ENCODE measurements at regions not wholly inside any gene's neighbourhood (a gene's known extent, or its start where the extent isn't known, plus 50 kb on each side); places are given as distances from the start of the nearest gene placed in this dataset.

DNA sequence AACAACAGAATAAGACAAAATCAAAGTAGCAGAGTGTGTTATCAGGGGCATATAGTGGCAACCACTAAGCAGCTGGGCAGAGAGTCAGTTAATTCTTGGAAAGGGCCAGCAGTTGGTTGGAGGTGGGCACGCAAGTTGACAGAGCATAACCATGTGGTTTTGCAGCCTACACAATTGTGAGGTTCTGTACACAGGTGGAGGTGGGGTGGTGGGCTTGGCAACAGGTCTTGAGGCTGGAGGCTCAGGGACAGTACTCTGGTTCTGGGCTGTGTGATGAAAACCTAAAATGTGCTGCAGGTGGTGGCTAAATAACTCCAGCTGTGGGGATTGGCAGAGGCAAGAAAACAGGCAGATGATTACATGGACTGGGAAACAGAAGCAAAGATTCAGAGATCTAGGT lies 1112.7 kb downstream of the PDHA2 start:
- no peak for TF ChIP-seq POLR2AphosphoS5 (IDR thresholded peaks at IDR 0.05; ENCODE audit: low read depth)
- TF ChIP-seq, protein P1, sequence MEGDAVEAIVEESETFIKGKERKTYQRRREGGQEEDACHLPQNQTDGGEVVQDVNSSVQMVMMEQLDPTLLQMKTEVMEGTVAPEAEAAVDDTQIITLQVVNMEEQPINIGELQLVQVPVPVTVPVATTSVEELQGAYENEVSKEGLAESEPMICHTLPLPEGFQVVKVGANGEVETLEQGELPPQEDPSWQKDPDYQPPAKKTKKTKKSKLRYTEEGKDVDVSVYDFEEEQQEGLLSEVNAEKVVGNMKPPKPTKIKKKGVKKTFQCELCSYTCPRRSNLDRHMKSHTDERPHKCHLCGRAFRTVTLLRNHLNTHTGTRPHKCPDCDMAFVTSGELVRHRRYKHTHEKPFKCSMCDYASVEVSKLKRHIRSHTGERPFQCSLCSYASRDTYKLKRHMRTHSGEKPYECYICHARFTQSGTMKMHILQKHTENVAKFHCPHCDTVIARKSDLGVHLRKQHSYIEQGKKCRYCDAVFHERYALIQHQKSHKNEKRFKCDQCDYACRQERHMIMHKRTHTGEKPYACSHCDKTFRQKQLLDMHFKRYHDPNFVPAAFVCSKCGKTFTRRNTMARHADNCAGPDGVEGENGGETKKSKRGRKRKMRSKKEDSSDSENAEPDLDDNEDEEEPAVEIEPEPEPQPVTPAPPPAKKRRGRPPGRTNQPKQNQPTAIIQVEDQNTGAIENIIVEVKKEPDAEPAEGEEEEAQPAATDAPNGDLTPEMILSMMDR (conservative IDR thresholded peaks at IDR 0.05; ENCODE audit: low read depth in 2 of 2): no peak
- TF ChIP-seq CREB1 (CRISPR knock-in tag; IDR thresholded peaks at IDR 0.05; ENCODE audit: low read depth): no peak
- TF ChIP-seq ZNF331 (CRISPR knock-in tag; IDR thresholded peaks at IDR 0.05; ENCODE audit: low read depth): no peak
- TF ChIP-seq, protein P2, sequence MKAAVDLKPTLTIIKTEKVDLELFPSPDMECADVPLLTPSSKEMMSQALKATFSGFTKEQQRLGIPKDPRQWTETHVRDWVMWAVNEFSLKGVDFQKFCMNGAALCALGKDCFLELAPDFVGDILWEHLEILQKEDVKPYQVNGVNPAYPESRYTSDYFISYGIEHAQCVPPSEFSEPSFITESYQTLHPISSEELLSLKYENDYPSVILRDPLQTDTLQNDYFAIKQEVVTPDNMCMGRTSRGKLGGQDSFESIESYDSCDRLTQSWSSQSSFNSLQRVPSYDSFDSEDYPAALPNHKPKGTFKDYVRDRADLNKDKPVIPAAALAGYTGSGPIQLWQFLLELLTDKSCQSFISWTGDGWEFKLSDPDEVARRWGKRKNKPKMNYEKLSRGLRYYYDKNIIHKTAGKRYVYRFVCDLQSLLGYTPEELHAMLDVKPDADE (IDR thresholded peaks at IDR 0.05): no peak
- TF ChIP-seq EZH2 (IDR thresholded peaks at IDR 0.05; ENCODE audit: low read depth, unreplicated experiment): no peak
- TF ChIP-seq EZH2phosphoT487 (IDR thresholded peaks at IDR 0.05; ENCODE audit: unreplicated experiment): no peak
- TF ChIP-seq, protein P3, sequence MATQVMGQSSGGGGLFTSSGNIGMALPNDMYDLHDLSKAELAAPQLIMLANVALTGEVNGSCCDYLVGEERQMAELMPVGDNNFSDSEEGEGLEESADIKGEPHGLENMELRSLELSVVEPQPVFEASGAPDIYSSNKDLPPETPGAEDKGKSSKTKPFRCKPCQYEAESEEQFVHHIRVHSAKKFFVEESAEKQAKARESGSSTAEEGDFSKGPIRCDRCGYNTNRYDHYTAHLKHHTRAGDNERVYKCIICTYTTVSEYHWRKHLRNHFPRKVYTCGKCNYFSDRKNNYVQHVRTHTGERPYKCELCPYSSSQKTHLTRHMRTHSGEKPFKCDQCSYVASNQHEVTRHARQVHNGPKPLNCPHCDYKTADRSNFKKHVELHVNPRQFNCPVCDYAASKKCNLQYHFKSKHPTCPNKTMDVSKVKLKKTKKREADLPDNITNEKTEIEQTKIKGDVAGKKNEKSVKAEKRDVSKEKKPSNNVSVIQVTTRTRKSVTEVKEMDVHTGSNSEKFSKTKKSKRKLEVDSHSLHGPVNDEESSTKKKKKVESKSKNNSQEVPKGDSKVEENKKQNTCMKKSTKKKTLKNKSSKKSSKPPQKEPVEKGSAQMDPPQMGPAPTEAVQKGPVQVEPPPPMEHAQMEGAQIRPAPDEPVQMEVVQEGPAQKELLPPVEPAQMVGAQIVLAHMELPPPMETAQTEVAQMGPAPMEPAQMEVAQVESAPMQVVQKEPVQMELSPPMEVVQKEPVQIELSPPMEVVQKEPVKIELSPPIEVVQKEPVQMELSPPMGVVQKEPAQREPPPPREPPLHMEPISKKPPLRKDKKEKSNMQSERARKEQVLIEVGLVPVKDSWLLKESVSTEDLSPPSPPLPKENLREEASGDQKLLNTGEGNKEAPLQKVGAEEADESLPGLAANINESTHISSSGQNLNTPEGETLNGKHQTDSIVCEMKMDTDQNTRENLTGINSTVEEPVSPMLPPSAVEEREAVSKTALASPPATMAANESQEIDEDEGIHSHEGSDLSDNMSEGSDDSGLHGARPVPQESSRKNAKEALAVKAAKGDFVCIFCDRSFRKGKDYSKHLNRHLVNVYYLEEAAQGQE (IDR thresholded peaks at IDR 0.05; ENCODE audit: unreplicated experiment): no peak
- no peak for TF ChIP-seq STAT1 (IDR thresholded peaks at IDR 0.05; ENCODE audit: unreplicated experiment)
- TF ChIP-seq, protein P4, sequence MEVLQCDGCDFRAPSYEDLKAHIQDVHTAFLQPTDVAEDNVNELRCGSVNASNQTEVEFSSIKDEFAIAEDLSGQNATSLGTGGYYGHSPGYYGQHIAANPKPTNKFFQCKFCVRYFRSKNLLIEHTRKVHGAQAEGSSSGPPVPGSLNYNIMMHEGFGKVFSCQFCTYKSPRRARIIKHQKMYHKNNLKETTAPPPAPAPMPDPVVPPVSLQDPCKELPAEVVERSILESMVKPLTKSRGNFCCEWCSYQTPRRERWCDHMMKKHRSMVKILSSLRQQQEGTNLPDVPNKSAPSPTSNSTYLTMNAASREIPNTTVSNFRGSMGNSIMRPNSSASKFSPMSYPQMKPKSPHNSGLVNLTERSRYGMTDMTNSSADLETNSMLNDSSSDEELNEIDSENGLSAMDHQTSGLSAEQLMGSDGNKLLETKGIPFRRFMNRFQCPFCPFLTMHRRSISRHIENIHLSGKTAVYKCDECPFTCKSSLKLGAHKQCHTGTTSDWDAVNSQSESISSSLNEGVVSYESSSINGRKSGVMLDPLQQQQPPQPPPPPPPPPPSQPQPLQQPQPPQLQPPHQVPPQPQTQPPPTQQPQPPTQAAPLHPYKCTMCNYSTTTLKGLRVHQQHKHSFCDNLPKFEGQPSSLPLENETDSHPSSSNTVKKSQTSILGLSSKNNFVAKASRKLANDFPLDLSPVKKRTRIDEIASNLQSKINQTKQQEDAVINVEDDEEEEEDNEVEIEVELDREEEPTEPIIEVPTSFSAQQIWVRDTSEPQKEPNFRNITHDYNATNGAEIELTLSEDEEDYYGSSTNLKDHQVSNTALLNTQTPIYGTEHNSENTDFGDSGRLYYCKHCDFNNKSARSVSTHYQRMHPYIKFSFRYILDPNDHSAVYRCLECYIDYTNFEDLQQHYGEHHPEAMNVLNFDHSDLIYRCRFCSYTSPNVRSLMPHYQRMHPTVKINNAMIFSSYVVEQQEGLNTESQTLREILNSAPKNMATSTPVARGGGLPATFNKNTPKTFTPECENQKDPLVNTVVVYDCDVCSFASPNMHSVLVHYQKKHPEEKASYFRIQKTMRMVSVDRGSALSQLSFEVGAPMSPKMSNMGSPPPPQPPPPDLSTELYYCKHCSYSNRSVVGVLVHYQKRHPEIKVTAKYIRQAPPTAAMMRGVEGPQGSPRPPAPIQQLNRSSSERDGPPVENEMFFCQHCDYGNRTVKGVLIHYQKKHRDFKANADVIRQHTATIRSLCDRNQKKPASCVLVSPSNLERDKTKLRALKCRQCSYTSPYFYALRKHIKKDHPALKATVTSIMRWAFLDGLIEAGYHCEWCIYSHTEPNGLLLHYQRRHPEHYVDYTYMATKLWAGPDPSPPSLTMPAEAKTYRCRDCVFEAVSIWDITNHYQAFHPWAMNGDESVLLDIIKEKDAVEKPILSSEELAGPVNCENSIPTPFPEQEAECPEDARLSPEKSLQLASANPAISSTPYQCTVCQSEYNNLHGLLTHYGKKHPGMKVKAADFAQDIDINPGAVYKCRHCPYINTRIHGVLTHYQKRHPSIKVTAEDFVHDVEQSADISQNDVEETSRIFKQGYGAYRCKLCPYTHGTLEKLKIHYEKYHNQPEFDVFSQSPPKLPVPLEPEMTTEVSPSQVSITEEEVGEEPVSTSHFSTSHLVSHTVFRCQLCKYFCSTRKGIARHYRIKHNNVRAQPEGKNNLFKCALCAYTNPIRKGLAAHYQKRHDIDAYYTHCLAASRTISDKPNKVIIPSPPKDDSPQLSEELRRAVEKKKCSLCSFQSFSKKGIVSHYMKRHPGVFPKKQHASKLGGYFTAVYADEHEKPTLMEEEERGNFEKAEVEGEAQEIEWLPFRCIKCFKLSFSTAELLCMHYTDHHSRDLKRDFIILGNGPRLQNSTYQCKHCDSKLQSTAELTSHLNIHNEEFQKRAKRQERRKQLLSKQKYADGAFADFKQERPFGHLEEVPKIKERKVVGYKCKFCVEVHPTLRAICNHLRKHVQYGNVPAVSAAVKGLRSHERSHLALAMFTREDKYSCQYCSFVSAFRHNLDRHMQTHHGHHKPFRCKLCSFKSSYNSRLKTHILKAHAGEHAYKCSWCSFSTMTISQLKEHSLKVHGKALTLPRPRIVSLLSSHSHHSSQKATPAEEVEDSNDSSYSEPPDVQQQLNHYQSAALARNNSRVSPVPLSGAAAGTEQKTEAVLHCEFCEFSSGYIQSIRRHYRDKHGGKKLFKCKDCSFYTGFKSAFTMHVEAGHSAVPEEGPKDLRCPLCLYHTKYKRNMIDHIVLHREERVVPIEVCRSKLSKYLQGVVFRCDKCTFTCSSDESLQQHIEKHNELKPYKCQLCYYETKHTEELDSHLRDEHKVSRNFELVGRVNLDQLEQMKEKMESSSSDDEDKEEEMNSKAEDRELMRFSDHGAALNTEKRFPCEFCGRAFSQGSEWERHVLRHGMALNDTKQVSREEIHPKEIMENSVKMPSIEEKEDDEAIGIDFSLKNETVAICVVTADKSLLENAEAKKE (CRISPR knock-in tag; IDR thresholded peaks at IDR 0.05): no peak
- TF ChIP-seq ZNF114 (CRISPR knock-in tag; IDR thresholded peaks at IDR 0.05): no peak
- no peak for TF ChIP-seq JUNB (IDR thresholded peaks at IDR 0.05; ENCODE audit: unreplicated experiment)
- TF ChIP-seq NANOG (IDR thresholded peaks at IDR 0.05; ENCODE audit: borderline replicate concordance): no peak

Measured in GM23338 (cell line).